Lower leg skin (tissue), 4 donors: ENCODE measurements at regions not wholly inside any gene's neighbourhood (a gene's known extent, or its start where the extent isn't known, plus 50 kb on each side); places are given as distances from the start of the nearest gene placed in this dataset.

Experiments used
- DNase-seq, 2 donors: peaks; one replicate each; pipeline ENCODE4 v3.0.0-alpha.2; 2019; ENCODE audit warnings: low spot score in 2 of 2
- H3K4me3 ChIP-seq: fragments of 200-600 bp; sonication (generic); 2 replicates; pipeline ENCODE4 v1.5.1; 2017; ENCODE audit warnings: mild to moderate bottlenecking, low read depth; ENCODE audit not compliant: poor library complexity, severe bottlenecking
- POLR2A ChIP-seq, 2 donors: fragments of 450-650 bp; IDR thresholded peaks; one replicate each; pipeline ENCODE4 v1.6.1; 2016 to 2017; ENCODE audit warnings: antibody characterized with exemption in 2 of 2, mild to moderate bottlenecking in 1 of 2, moderate library complexity in 1 of 2
- WGBS, 2 donors: methylation state at CpG; one replicate each; pipeline ENCODE4 v1.1.5; 2018; 5-methylcytosine and 5-hydroxymethylcytosine counted together
- intact Hi-C: fragments of 100-400 bp; cut with DNase I; formaldehyde crosslinking; loops from one replicate; pipeline ENCODE4 v1.15.0; 2023; ENCODE audit warnings: low total_unique reads
- TF ChIP-seq, protein P1 (sequence below), 3 donors: fragments of 450-650 bp; IDR thresholded peaks; one replicate each; pipeline ENCODE4 v1.5.1; 2016; ENCODE audit warnings: antibody characterized with exemption in 3 of 3, mild to moderate bottlenecking in 3 of 3, moderate library complexity in 2 of 3

DNA sequence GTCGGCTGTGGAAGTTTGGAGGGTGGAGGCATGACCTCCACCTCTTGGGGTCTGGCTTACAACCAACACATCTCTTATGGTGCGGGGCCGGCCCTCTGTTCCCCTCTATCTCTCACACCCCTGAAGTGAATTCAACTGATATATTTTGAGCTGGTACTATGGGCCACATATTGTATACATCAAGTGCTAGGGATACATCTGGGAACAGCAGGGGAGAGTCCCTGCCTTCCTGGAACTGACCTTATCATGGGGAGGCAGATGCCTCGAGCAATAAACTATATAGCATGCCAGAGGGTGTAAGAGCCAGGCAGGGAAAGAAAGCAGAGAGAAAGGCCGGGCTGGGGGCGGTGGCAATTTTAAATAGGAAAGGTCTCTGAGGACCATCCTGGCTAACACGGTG, 60.4 kb upstream of the TRPM1 start:
- intact Hi-C loops = no loop called here
- no peak for TF ChIP-seq POLR2A (IDR thresholded peaks at IDR 0.05)
- TF ChIP-seq, protein P1, sequence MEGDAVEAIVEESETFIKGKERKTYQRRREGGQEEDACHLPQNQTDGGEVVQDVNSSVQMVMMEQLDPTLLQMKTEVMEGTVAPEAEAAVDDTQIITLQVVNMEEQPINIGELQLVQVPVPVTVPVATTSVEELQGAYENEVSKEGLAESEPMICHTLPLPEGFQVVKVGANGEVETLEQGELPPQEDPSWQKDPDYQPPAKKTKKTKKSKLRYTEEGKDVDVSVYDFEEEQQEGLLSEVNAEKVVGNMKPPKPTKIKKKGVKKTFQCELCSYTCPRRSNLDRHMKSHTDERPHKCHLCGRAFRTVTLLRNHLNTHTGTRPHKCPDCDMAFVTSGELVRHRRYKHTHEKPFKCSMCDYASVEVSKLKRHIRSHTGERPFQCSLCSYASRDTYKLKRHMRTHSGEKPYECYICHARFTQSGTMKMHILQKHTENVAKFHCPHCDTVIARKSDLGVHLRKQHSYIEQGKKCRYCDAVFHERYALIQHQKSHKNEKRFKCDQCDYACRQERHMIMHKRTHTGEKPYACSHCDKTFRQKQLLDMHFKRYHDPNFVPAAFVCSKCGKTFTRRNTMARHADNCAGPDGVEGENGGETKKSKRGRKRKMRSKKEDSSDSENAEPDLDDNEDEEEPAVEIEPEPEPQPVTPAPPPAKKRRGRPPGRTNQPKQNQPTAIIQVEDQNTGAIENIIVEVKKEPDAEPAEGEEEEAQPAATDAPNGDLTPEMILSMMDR (IDR thresholded peaks at IDR 0.05) = no peak
- H3K4me3 ChIP-seq = no peak overlapping the region
- DNase-seq = peak in 1 of 2 donors; percentile 37
- WGBS, 2 donors = 89% methylated on average over 7 of the region's 7 CpGs

DNA sequence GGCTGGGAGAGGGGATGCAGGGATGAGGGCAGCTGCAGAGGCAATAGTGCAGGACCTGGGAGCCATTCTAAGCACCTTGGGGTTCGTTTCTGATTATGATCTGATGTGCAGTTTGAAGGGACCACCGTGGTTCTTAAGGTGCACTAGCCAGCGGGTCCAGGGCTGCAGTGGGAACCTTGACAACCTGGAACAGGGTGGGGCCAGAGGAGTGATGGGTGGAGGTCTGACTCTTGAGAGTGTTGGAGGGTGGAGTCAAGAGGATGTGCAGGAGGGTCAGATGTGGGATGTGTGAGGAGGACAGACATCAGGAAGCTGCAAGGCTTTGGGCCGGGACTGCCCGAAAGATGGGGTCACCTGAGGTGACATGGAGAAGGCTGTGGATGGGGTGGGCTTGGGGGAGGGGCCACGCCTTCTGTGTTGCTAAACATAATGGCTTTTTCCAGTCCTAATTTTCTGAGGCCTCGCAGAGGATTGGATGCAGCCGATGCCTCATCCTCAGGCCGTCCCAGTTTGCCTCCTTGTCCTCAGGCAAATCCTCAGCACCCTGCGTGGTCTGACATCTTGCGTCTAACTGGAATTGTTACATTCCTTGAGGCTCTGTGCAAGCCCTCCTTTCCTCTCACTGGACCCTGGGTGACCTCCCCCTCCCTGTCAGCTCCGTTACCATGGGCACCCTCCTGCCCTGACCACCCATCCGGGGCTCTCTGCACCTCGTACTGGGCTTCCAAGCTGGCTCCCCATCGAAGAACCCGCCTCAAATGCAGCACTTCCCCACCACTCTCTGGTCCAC, 61.4 kb upstream of the TRPM1 start:
- no peak overlapping the region for H3K4me3 ChIP-seq
- WGBS, 2 donors = 83 to 86% methylated on average over 16 of the region's 16 CpGs
- intact Hi-C loops = no loop called here
- DNase-seq = peak in 1 of 2 donors; percentile 80
- TF ChIP-seq POLR2A (IDR thresholded peaks at IDR 0.05) = no peak
- TF ChIP-seq, protein P1 (IDR thresholded peaks at IDR 0.05) = no peak

DNA sequence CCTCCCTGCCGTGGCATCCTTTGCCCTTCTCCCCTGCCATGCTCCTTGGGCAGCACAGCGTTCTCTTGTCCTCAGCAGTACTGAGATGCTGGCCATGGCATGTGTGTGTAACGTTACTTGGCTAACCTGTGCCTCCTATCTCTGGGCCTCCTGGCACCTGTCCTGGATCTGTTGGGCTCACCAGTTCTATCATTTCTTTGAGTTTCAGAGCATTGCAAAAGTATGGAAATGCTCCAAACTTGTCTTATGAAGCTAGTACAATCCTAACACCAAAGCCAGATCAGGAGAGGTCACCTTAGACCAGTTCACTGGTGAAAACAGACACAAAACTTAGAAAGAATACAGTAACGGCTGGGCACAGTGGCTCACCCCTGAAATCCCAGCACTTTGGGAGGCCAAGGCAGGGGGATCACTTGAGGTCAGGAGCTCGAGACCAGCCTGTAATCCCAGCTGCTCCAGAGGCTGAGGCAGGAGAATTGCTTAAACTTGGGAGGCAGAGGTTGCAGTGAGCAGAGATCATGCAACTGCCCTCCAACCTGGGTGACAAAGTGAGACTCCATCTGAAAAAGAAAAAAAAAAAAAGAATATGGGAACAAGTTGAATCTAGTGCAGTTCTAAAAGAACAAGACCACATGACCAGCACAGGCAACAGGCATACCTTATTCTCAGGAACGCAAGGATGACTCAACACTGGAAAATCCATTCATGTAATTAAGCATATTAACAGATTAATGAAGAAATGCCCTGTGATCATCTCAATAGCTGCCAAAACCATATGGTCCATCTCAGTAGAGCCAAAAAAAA, 62.4 kb upstream of the TRPM1 start:
- intact Hi-C loops = no loop called here
- WGBS, 2 donors = 46 to 47% methylated on average over 6 of the region's 6 CpGs
- TF ChIP-seq POLR2A (IDR thresholded peaks at IDR 0.05) = no peak
- TF ChIP-seq, protein P1 (IDR thresholded peaks at IDR 0.05) = no peak
- no peak overlapping the region for H3K4me3 ChIP-seq
- peak in 1 of 2 donors; percentile 40 for DNase-seq

DNA sequence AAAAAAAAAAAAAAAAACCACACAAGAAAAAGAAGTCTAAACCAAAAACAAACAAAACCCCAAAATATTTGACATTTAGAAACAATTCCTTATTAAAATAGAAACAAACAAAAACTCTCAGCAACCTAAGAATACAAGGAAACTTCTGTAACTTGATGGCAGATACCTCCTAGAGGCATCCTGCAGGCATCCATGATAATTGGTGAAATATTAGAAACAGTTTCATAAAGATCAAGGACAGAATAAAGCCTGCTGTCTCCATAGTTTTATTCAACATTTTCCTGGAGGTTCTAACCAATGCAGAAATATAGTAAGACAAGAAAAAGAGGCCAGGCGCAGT, 63.0 kb upstream of the TRPM1 start:
- no peak for DNase-seq
- TF ChIP-seq, protein P1 (IDR thresholded peaks at IDR 0.05) = no peak
- TF ChIP-seq POLR2A (IDR thresholded peaks at IDR 0.05) = no peak
- H3K4me3 ChIP-seq = no peak overlapping the region
- intact Hi-C loops = no loop called here
- 95 to 100% methylated on average over 1 of the region's 1 CpG for WGBS, 2 donors

DNA sequence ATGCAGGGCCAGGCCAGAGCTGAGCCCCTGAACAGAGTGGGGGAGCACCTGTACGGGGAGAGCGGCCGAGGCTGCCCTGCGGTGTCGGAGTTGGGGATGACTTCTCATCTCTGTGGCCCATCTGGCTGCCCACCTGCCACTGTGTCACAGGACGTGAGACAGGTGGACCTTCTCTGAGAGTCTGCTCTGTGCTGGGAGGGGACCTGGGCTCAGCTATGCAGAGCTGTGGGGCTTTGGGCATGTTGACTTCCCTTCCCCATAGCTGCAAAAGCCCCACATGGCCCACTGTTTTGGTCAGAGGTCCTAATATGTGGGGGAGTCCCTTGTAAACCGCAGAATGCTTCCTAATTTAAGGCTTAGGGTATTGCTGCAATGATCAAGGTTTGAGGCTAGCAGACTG, 68.0 kb upstream of the TRPM1 start:
- 95% methylated on average over 7 of the region's 7 CpGs for WGBS, 2 donors
- peak in 1 of 2 donors; percentile 70 for DNase-seq
- intact Hi-C loops = no loop called here
- TF ChIP-seq POLR2A (IDR thresholded peaks at IDR 0.05) = no peak
- no peak overlapping the region for H3K4me3 ChIP-seq

DNA sequence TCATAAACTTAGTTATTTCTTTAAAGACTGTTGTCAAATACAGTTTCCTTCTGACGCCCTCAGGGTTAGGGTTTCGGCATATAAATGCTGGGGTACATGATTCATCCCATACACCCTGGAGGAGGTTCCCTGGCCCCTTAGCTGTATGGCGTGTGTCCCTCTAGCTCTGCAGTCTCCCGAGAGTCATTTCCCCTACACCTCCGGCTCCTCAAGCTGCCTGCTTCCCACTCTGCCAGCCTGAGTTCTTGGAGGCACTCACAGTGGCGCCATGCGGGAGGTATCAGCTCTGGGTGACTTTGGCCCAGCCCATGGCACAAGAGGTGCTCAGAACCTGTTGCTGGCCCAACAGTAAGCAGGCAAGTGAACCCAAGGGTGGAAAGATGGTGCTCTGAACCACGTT, 70.2 kb upstream of the TRPM1 start:
- H3K4me3 ChIP-seq = no peak overlapping the region
- no peak for TF ChIP-seq POLR2A (IDR thresholded peaks at IDR 0.05)
- TF ChIP-seq, protein P1 (IDR thresholded peaks at IDR 0.05) = no peak
- intact Hi-C loops = no loop called here
- DNase-seq = no peak
- WGBS, 2 donors = 75 to 88% methylated on average over 6 to 8 of the region's 8 CpGs
